Cardiac muscle cell (in vitro differentiated cells and primary cell): ENCODE measurements at regions not wholly inside any gene's neighbourhood (a gene's known extent, or its start where the extent isn't known, plus 50 kb on each side); places are given as distances from the start of the nearest gene placed in this dataset.

ENCODE experiments used
- DNase-seq, 2 donors: peaks; one replicate each; pipeline versions ENCODE4 v3.0.0 to v3.0.0-alpha.2; 2010 to 2017; ENCODE audit warnings: low read depth in 1 of 2, low spot score in 1 of 2
- H3K27ac ChIP-seq: fragments of 200-600 bp; sonication (generic); 2 replicates; pipeline ENCODE4 v1.5.1; 2016
- H3K27me3 ChIP-seq: fragments of 200-600 bp; sonication (generic); 2 replicates; pipeline ENCODE4 v1.6.0; 2016; ENCODE audit warnings: control low read depth
- H3K36me3 ChIP-seq: fragments of 200-600 bp; sonication (generic); 2 replicates; pipeline ENCODE4 v1.5.1; 2016; ENCODE audit warnings: control low read depth
- H3K4me1 ChIP-seq: fragments of 200-600 bp; sonication (generic); 2 replicates; pipeline ENCODE4 v1.8.1; 2017; ENCODE audit warnings: low read depth, mild to moderate bottlenecking, mixed run types
- H3K4me3 ChIP-seq: fragments of 200-600 bp; sonication (generic); 2 replicates; pipeline ENCODE4 v1.5.1; 2016; ENCODE audit warnings: mild to moderate bottlenecking
- H3K9me3 ChIP-seq: fragments of 200-600 bp; sonication (generic); 2 replicates; pipeline ENCODE4 v1.5.1; 2017; ENCODE audit warnings: low read depth, mild to moderate bottlenecking, control low read depth
- TF ChIP-seq, protein P1 (sequence below): IDR thresholded peaks from 2 replicates; pipeline ENCODE4 v1.5.1; 2012; ENCODE audit warnings: low read depth, mild to moderate bottlenecking, low read length

GRCh38 chr20:34175079-34175478, 63.0 kb upstream of the EIF2S2 start:
- Histone ChIP-seq H3K27ac (no peak overlapping the region), H3K36me3 (no peaks in the 10 kb centered on the region), H3K4me1 (peaks cover 30% of the 10 kb centered on the region), H3K4me3 (no peak overlapping the region), H3K27me3 (no peaks in the 10 kb centered on the region), H3K9me3 (no peaks in the 10 kb centered on the region)
- DNase-seq: no peak
- TF ChIP-seq, protein P1, sequence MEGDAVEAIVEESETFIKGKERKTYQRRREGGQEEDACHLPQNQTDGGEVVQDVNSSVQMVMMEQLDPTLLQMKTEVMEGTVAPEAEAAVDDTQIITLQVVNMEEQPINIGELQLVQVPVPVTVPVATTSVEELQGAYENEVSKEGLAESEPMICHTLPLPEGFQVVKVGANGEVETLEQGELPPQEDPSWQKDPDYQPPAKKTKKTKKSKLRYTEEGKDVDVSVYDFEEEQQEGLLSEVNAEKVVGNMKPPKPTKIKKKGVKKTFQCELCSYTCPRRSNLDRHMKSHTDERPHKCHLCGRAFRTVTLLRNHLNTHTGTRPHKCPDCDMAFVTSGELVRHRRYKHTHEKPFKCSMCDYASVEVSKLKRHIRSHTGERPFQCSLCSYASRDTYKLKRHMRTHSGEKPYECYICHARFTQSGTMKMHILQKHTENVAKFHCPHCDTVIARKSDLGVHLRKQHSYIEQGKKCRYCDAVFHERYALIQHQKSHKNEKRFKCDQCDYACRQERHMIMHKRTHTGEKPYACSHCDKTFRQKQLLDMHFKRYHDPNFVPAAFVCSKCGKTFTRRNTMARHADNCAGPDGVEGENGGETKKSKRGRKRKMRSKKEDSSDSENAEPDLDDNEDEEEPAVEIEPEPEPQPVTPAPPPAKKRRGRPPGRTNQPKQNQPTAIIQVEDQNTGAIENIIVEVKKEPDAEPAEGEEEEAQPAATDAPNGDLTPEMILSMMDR: no peak

DNA sequence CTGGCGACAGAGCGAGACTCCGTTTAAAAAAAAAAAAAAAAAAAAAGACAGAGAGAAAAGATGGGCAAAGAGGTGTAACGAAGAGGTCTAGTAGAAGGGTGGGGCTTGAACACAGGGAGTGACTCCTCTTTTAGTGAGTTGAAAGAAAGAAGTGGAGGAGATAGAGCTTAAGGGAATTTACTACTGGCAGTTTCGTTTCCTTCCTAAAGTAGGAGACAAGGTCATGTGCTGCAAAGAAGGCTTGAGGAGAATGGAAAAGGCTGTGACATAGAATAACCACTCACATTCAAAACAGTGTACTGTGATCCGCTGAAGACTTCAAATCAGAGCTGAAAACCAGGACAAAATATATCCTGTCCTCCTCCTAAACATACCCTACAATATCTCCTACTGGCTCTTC, 63.8 kb upstream of the EIF2S2 start:
- no peak for DNase-seq
- TF ChIP-seq, protein P1: no peak
- H3K4me1 ChIP-seq: peaks cover 22% of the 10 kb centered on the region
- no peak overlapping the region for H3K27ac ChIP-seq
- no peaks in the 10 kb centered on the region for H3K27me3 ChIP-seq
- H3K9me3 ChIP-seq: no peaks in the 10 kb centered on the region
- H3K4me3 ChIP-seq: no peak overlapping the region
- no peaks in the 10 kb centered on the region for H3K36me3 ChIP-seq

DNA sequence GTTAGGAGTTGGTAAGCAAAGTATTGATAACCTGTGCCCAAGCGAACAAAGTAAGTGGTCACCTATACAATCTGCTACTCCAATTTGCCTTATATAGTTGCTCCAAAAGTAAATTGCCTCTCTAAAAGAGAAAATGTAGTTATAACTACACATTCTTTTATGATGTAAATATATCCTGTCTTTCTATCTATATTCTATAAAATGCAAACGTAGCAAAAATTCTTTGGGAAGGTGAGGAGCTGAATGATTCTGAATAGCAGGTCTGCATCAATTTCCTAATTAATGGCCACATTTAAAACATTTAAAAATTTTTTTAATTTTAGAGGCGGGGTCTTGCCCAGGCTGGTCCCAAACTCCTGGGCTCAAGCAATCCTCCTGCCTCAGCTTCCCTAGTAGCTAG, 64.2 kb upstream of the ASIP start:
- Histone ChIP-seq H3K9me3 (no peaks in the 10 kb centered on the region), H3K27me3 (no peaks in the 10 kb centered on the region), H3K4me3 (no peak overlapping the region), H3K36me3 (no peaks in the 10 kb centered on the region), H3K4me1 (peaks cover 11% of the 10 kb centered on the region), H3K27ac (no peak overlapping the region)
- TF ChIP-seq, protein P1: no peak
- no peak for DNase-seq

GRCh38 chr20:34179637-34180360, 61.4 kb upstream of the ASIP start:
- TF ChIP-seq, protein P1: no peak
- H3K4me1 ChIP-seq: peaks cover 7% of the 10 kb centered on the region
- no peak for DNase-seq
- no peaks in the 10 kb centered on the region for H3K9me3 ChIP-seq
- no peaks in the 10 kb centered on the region for H3K27me3 ChIP-seq
- no peak overlapping the region for H3K4me3 ChIP-seq
- H3K36me3 ChIP-seq: no peaks in the 10 kb centered on the region
- H3K27ac ChIP-seq: no peak overlapping the region

DNA sequence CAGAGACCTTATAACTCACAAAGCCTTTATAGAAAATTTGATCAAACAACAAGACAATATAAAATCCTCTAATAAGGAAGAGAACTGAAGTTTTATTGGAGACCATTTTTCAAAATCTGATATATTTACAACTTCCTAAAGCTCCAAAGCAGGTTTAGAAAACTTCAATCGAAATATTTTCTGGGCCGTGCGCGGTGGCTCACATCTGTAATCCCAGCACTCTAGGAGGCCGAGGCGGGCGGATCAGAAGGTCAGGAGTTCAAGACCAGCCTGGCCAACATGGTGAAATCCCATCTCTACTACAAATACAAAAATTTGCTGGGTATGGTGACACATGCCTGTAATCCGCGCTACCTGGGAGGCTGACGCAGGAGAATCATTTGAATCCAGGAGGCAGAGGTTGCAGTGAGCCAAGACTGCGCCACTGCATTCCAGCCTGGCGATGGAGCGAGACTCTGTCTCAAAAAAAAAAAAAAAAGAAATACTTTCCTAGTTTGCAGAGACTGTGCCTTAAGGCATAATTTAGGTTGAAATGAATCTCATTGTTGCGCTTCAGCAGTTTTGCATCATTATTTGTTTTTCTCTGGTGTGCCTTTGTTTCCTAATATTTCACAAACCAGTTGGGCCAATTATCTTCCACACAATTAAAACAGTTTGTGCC, 60.6 kb upstream of the ASIP start:
- H3K36me3 ChIP-seq: no peaks in the 10 kb centered on the region
- DNase-seq: no peak
- H3K4me1 ChIP-seq: peaks cover 7% of the 10 kb centered on the region
- H3K27me3 ChIP-seq: no peaks in the 10 kb centered on the region
- H3K9me3 ChIP-seq: no peaks in the 10 kb centered on the region
- H3K27ac ChIP-seq: no peak overlapping the region
- no peak overlapping the region for H3K4me3 ChIP-seq
- TF ChIP-seq, protein P1: no peak
